Ascending aorta (tissue), 2 donors: ENCODE measurements at regions not wholly inside any gene's neighbourhood (a gene's known extent, or its start where the extent isn't known, plus 50 kb on each side); places are given as distances from the start of the nearest gene placed in this dataset.

Experiments
- DNase-seq, 2 donors: peaks; one replicate each; pipeline ENCODE4 v3.0.0-alpha.2; 2019; ENCODE audit warnings: low spot score in 2 of 2
- H3K27ac ChIP-seq, 2 donors: fragments of 200-600 bp; sonication (generic); one replicate each; pipeline ENCODE4 v1.5.1; 2016 to 2017; ENCODE audit warnings: mild to moderate bottlenecking in 1 of 2
- H3K27me3 ChIP-seq: fragments of 200-600 bp; sonication (generic); one replicate; pipeline ENCODE4 v1.5.1; 2017
- H3K36me3 ChIP-seq, 2 donors: fragments of 200-600 bp; sonication (generic); one replicate each; pipeline ENCODE4 v1.5.1; 2016
- H3K4me1 ChIP-seq, 2 donors: fragments of 200-600 bp; sonication (generic); one replicate each; pipeline ENCODE4 v1.5.1; 2016 to 2017; ENCODE audit warnings: mild to moderate bottlenecking in 1 of 2
- H3K4me3 ChIP-seq, 2 donors: fragments of 200-600 bp; sonication (generic); one replicate each; pipeline ENCODE4 v1.5.1; 2016 to 2017; ENCODE audit warnings: mild to moderate bottlenecking in 1 of 2
- H3K9me3 ChIP-seq, 2 donors: fragments of 200-600 bp; sonication (generic); one replicate each; pipeline ENCODE4 v1.5.1; 2016
- CTCF ChIP-seq, 3 experiments: fragments of 200-600 bp in 2 of 3; fragments of 450-650 bp in 1 of 3; sonication (generic) in 2 of 3; IDR thresholded peaks; one replicate each; pipeline ENCODE4 v1.5.1; 2016 to 2019; ENCODE audit warnings: antibody characterized with exemption in 3 of 3, mild to moderate bottlenecking in 1 of 3, moderate library complexity in 1 of 3
- intact Hi-C: fragments of 100-400 bp; cut with DNase I; formaldehyde crosslinking; loops from one replicate; pipeline ENCODE4 v1.15.1; 2023

GRCh38 chrY:11293392-11293791 is 1407.6 kb upstream of the USP9Y start:
- Histone ChIP-seq H3K4me1 (no peaks in the 10 kb centered on the region), H3K9me3 (no peaks in the 10 kb centered on the region), H3K4me3 (no peak overlapping the region), H3K36me3 (no peaks in the 10 kb centered on the region), H3K27ac (no peak overlapping the region), H3K27me3 (no peaks in the 10 kb centered on the region)
- TF ChIP-seq CTCF (IDR thresholded peaks at IDR 0.05), result no peak
- intact Hi-C loops, result no loop called here
- DNase-seq, result no peak

- TF ChIP-seq CTCF (IDR thresholded peaks at IDR 0.05), result no peak
- intact Hi-C loops, result no loop called here
- Histone ChIP-seq H3K9me3 (no peaks in the 10 kb centered on the region), H3K36me3 (no peaks in the 10 kb centered on the region), H3K27ac (no peak overlapping the region), H3K4me3 (no peak overlapping the region), H3K4me1 (no peaks in the 10 kb centered on the region), H3K27me3 (no peaks in the 10 kb centered on the region)
- DNase-seq, result peak in 1 of 2 donors; percentile 61
Measured at GRCh38 chrY:11334151-11334550, 1366.9 kb upstream of the USP9Y start.
